HCT116 (cell line): ENCODE measurements at regions not wholly inside any gene's neighbourhood (a gene's known extent, or its start where the extent isn't known, plus 50 kb on each side); places are given as distances from the start of the nearest gene placed in this dataset.
A peak's percentile ranks its signal among the peaks of the same experiment; 100 is the strongest.

ENCODE experiments used
- ATAC-seq: fragments of 200-7000 bp; cut with Tn5 transposase; 2 replicates; pipeline ENCODE4 v1.9.1; 2020; ENCODE audit warnings: mild to moderate bottlenecking, moderate library complexity
- BruUV-seq: library from RNA; stranded (reverse); fragments of 400-500 nt; replicated peaks from 2 replicates; lab custom pipeline; 2021; lab: Mats Ljungman, UMichigan
- CTCF ChIA-PET: fragments of 300-600 bp; sonication (Branson Sonifier 250); formaldehyde crosslinking; loops from one replicate; lab custom pipeline; 2021; ENCODE audit warnings: antibody characterized with exemption; lab: Charles Lee
- POLR2A ChIA-PET: fragments of 300-600, 350-600 bp; sonication (Branson Sonifier 250); formaldehyde crosslinking; loops from one replicate; lab custom pipeline; 2021; ENCODE audit warnings: antibody characterized with exemption; lab: Charles Lee
- RAD21 ChIA-PET, 2 experiments: fragments of 300-600 bp; sonication (Branson Sonifier 250); formaldehyde crosslinking; loops; one replicate each; lab custom pipeline; 2023; ENCODE audit warnings: low total read pairs in 2 of 2; ENCODE audit not compliant: uncharacterized antibody in 2 of 2, unreplicated experiment in 2 of 2, low non-redundant PET in 1 of 2; lab: Charles Lee
- DNase-seq: peaks from one replicate; pipeline ENCODE4 v3.0.0-alpha.2; 2010; ENCODE audit warnings: low read depth, low spot score
- H2AFZ ChIP-seq: fragments of 200-600 bp; shearing (Covaris generic), sonication (generic); 2 replicates; pipeline ENCODE4 v1.6.1; 2017; ENCODE audit warnings: low read depth, mixed run types, mixed read lengths, antibody characterized with exemption, low read length; ENCODE audit not compliant: poor library complexity, severe bottlenecking
- H3K27ac ChIP-seq: 2 replicates; pipeline ENCODE4 v1.5.1; 2012; ENCODE audit warnings: low read depth, low read length
- H3K27me3 ChIP-seq: fragments of 200-600 bp; sonication (generic); 2 replicates; pipeline ENCODE4 v1.6.1; 2016; ENCODE audit warnings: mixed run types, low read length, mixed read lengths; ENCODE audit not compliant: insufficient read depth
- H3K36me3 ChIP-seq, 2 experiments: fragments of 200-500 bp in 1 of 2; fragments of 200-600 bp in 1 of 2; sonication (Bioruptor generic) in 1 of 2; sonication (generic) in 1 of 2; 2 replicates each; pipeline versions ENCODE4 v1.5.1 to v1.6.1; 2014 to 2016; ENCODE audit warnings: low read length in 2 of 2, inconsistent platforms in 1 of 2, mixed read lengths in 1 of 2, mixed run types in 1 of 2; ENCODE audit not compliant: insufficient read depth in 2 of 2, control insufficient read depth in 1 of 2
- H3K4me1 ChIP-seq, 2 experiments: fragments of 200-600 bp in 1 of 2; sonication (generic) in 1 of 2; 2 replicates each; pipeline versions ENCODE4 v1.5.1 to v1.6.1; 2012 to 2017; ENCODE audit warnings: low read length in 2 of 2, inconsistent platforms in 1 of 2, mild to moderate bottlenecking in 1 of 2, mixed read lengths in 1 of 2, mixed run types in 1 of 2, moderate library complexity in 1 of 2; ENCODE audit not compliant: insufficient read depth in 2 of 2, control insufficient read depth in 1 of 2
- H3K4me2 ChIP-seq: fragments of 200-600 bp; sonication (generic); 2 replicates; pipeline ENCODE4 v1.6.1; 2017; ENCODE audit warnings: mixed run types, low read length, mixed read lengths
- H3K4me3 ChIP-seq, 2 experiments: fragments of 200-600 bp in 1 of 2; sonication (generic) in 1 of 2; replicated peaks in 1 of 2; 2 replicates each; pipeline ENCODE4 v1.5.1; 2011 to 2016; ENCODE audit warnings: low read length in 2 of 2, control low read depth in 1 of 2, low read depth in 1 of 2, mild to moderate bottlenecking in 1 of 2, mixed read lengths in 1 of 2, mixed run types in 1 of 2
- H3K79me2 ChIP-seq: fragments of 200-600 bp; sonication (generic); 2 replicates; pipeline ENCODE4 v1.6.1; 2017; ENCODE audit warnings: mild to moderate bottlenecking, mixed run types, low read length, moderate library complexity, mixed read lengths; ENCODE audit not compliant: insufficient read depth
- H3K9ac ChIP-seq: fragments of 200-600 bp; sonication (generic); 2 replicates; pipeline ENCODE4 v1.6.1; 2016; ENCODE audit warnings: low read length, mixed read lengths
- H3K9me2 ChIP-seq: fragments of 200-600 bp; sonication (generic), shearing (Covaris generic); 2 replicates; pipeline ENCODE4 v1.6.1; 2017; ENCODE audit warnings: mixed run types, mild to moderate bottlenecking, moderate library complexity; ENCODE audit not compliant: insufficient read depth
- H3K9me3 ChIP-seq, 2 experiments: fragments of 200-500 bp in 1 of 2; fragments of 200-600 bp in 1 of 2; sonication (Bioruptor generic) in 1 of 2; sonication (generic) in 1 of 2; 2 replicates each; pipeline ENCODE4 v1.6.1; 2014 to 2017; ENCODE audit warnings: low read length in 2 of 2, mixed read lengths in 2 of 2, inconsistent platforms in 1 of 2, low read depth in 1 of 2, mild to moderate bottlenecking in 1 of 2, mixed run types in 1 of 2, moderate library complexity in 1 of 2; ENCODE audit not compliant: control insufficient read depth in 1 of 2, insufficient read depth in 1 of 2
- H4K20me1 ChIP-seq: fragments of 200-600 bp; sonication (generic), shearing (Covaris generic); 2 replicates; pipeline ENCODE4 v1.6.1; 2017; ENCODE audit warnings: mixed run types, mild to moderate bottlenecking, moderate library complexity; ENCODE audit not compliant: insufficient read depth
- CBX3 ChIP-seq: IDR thresholded peaks from 2 replicates; pipeline ENCODE4 v1.6.1; 2012; ENCODE audit warnings: low read depth
- CEBPB ChIP-seq: IDR thresholded peaks from 2 replicates; pipeline ENCODE4 v1.6.1; 2012; ENCODE audit warnings: low read depth
- ELF1 ChIP-seq: IDR thresholded peaks from 2 replicates; pipeline ENCODE4 v1.6.1; 2012; ENCODE audit warnings: low read depth, borderline replicate concordance
- FOSL1 ChIP-seq: IDR thresholded peaks from 2 replicates; pipeline ENCODE4 v1.6.1; 2012; ENCODE audit warnings: low read depth
- MAX ChIP-seq: IDR thresholded peaks from 2 replicates; pipeline ENCODE4 v1.6.1; 2012
- POLR2AphosphoS5 ChIP-seq: IDR thresholded peaks from 2 replicates; pipeline ENCODE4 v1.6.1; 2011; ENCODE audit warnings: mild to moderate bottlenecking, low read depth, low read length, moderate library complexity
- RAD21 ChIP-seq: IDR thresholded peaks from 2 replicates; pipeline ENCODE4 v1.6.1; 2012; ENCODE audit warnings: low read depth, mild to moderate bottlenecking
- REST ChIP-seq: IDR thresholded peaks from 2 replicates; pipeline ENCODE4 v1.6.1; 2012; ENCODE audit warnings: low read depth
- SIN3A ChIP-seq: IDR thresholded peaks from 2 replicates; pipeline ENCODE4 v1.6.1; 2012; ENCODE audit warnings: low read depth
- SP1 ChIP-seq: IDR thresholded peaks from 2 replicates; pipeline ENCODE4 v1.6.1; 2012; ENCODE audit warnings: low read depth
- intact Hi-C: fragments of 100-400 bp; cut with micrococcal nuclease; formaldehyde crosslinking; loops from 2 replicates; pipeline ENCODE4 v1.10.0; 2022

- ChIA-PET CTCF (no interaction called here), RAD21 (no interaction called here)
- no peak overlapping the region for H3K27ac ChIP-seq
These were observed 103.6 kb upstream of the SGK1 start for GRCh38 chr6:134421501-134421900.

More at GRCh38 chr6:134421501-134421900, 103.6 kb upstream of the SGK1 start:
- POLR2A ChIA-PET: no interaction called here
- TF ChIP-seq POLR2AphosphoS5 (no peak), FOSL1 (no peak), REST (no peak), ELF1 (no peak), CBX3 (no peak), SP1 (no peak), RAD21 (no peak), MAX (no peak), CEBPB (no peak), SIN3A (no peak)
- DNase-seq: no peak
- BruUV-seq: no TSS peak
- no peak for ATAC-seq
- Histone ChIP-seq H3K79me2 (no peaks in the 10 kb centered on the region), H4K20me1 (no peaks in the 10 kb centered on the region), H3K9me3 (no peaks in the 10 kb centered on the region), H3K36me3 (no peaks in the 10 kb centered on the region), H3K27me3 (no peaks in the 10 kb centered on the region), H3K9me2 (no peaks in the 10 kb centered on the region), H2AFZ (no peak overlapping the region), H3K4me1 (peaks cover 0 to 22% of the 10 kb centered on the region in 2 experiments; a peak in 2 of 4 replicates), H3K4me2 (peak overlapping the region; percentile 27; the same call in 1 of the 2 replicates), H3K4me3 (no peak overlapping the region), H3K9ac (no peak overlapping the region)
- intact Hi-C loops: no loop called here
